Keratinocyte (primary cell): ENCODE measurements at regions not wholly inside any gene's neighbourhood (a gene's known extent, or its start where the extent isn't known, plus 50 kb on each side); places are given as distances from the start of the nearest gene placed in this dataset.

Experiments
- DNase-seq: peaks from one replicate; pipeline ENCODE4 v3.0.0-alpha.2; 2011; ENCODE audit warnings: low read depth, missing footprints, low spot score
- FAIRE-seq: peaks from 2 replicates; lab custom pipeline; 2011; peaks lifted over from hg19 to GRCh38; lab: Jason Lieb, UNC
- H2AFZ ChIP-seq: 2 replicates; pipeline ENCODE4 v1.6.0; 2012; ENCODE audit warnings: low read length, control low read depth, inconsistent platforms; ENCODE audit not compliant: control insufficient read depth
- H3K27ac ChIP-seq: 2 replicates; pipeline ENCODE4 v1.5.1; 2011; ENCODE audit warnings: low read length; ENCODE audit not compliant: control insufficient read depth, insufficient read depth
- H3K27me3 ChIP-seq: 3 replicates; pipeline ENCODE4 v1.6.0; 2011; ENCODE audit warnings: low read length; ENCODE audit not compliant: control insufficient read depth, insufficient read depth; ENCODE audit errors: extremely low read depth
- H3K36me3 ChIP-seq, 2 experiments: 2 replicates in 1 of 2; 3 replicates in 1 of 2; pipeline ENCODE4 v1.5.1; 2011; ENCODE audit warnings: low read length in 2 of 2, mild to moderate bottlenecking in 1 of 2; ENCODE audit not compliant: control insufficient read depth in 2 of 2, insufficient read depth in 2 of 2; ENCODE audit errors: extremely low read depth in 1 of 2
- H3K4me1 ChIP-seq: 3 replicates; pipeline ENCODE4 v1.5.1; 2011; ENCODE audit warnings: low read length; ENCODE audit not compliant: control insufficient read depth, insufficient read depth; ENCODE audit errors: extremely low read depth
- H3K4me2 ChIP-seq: 3 replicates; pipeline ENCODE4 v1.6.0; 2011; ENCODE audit warnings: low read depth, low read length; ENCODE audit not compliant: control insufficient read depth, insufficient read depth; ENCODE audit errors: extremely low read depth
- H3K4me3 ChIP-seq, 3 experiments: fragments of 200-600 bp in 1 of 3; sonication (generic) in 1 of 3; 2 replicates in 2 of 3; 3 replicates in 1 of 3; pipeline ENCODE4 v1.5.1; 2011 to 2016; ENCODE audit warnings: low read length in 3 of 3, mild to moderate bottlenecking in 3 of 3, control low read depth in 2 of 3, inconsistent platforms in 1 of 3, low read depth in 1 of 3, mixed read lengths in 1 of 3, mixed run types in 1 of 3, moderate library complexity in 1 of 3; ENCODE audit not compliant: control insufficient read depth in 2 of 3, insufficient read depth in 2 of 3; ENCODE audit errors: extremely low read depth in 1 of 3
- H3K79me2 ChIP-seq: 2 replicates; pipeline ENCODE4 v1.6.0; 2012; ENCODE audit warnings: low read length; ENCODE audit not compliant: control insufficient read depth, insufficient read depth
- H3K9ac ChIP-seq: 3 replicates; pipeline ENCODE4 v1.6.0; 2011; ENCODE audit warnings: low read length; ENCODE audit not compliant: control insufficient read depth, insufficient read depth; ENCODE audit errors: extremely low read depth
- H3K9me1 ChIP-seq: 3 replicates; pipeline ENCODE4 v1.6.0; 2011; ENCODE audit warnings: low read length; ENCODE audit not compliant: control insufficient read depth, insufficient read depth; ENCODE audit errors: extremely low read depth
- H3K9me3 ChIP-seq: 2 replicates; pipeline ENCODE4 v1.5.1; 2012; ENCODE audit warnings: low read depth, low read length; ENCODE audit not compliant: control insufficient read depth
- H4K20me1 ChIP-seq: 3 replicates; pipeline ENCODE4 v1.6.0; 2011; ENCODE audit warnings: low read length; ENCODE audit not compliant: control insufficient read depth, insufficient read depth; ENCODE audit errors: extremely low read depth
- EZH2 ChIP-seq: IDR thresholded peaks from one replicate; pipeline ENCODE4 v1.6.1; 2012; ENCODE audit warnings: inconsistent platforms, mild to moderate bottlenecking, low read length, moderate library complexity
- dilution Hi-C: fragments of 300-500 bp; cut with MboI; formaldehyde crosslinking; loops from one replicate; pipeline ENCODE4 v1.7.0; 2020; ENCODE audit warnings: low sequenced_read_pairs; ENCODE audit not compliant: extremely low pct_ligation_motif_present
- TF ChIP-seq, protein P1 (sequence below), 3 experiments: IDR thresholded peaks in 1 of 3; conservative IDR thresholded peaks in 1 of 3; optimal IDR thresholded peaks in 1 of 3; 2 replicates in 2 of 3; 3 replicates in 1 of 3; pipeline versions ENCODE3 to v1.5.1; 2011; ENCODE audit warnings: low read length in 3 of 3, mild to moderate bottlenecking in 3 of 3, moderate library complexity in 2 of 3, control low read depth in 1 of 3, inconsistent platforms in 1 of 3; ENCODE audit not compliant: insufficient read depth in 2 of 3; ENCODE audit errors: extremely low read depth in 1 of 3

DNA sequence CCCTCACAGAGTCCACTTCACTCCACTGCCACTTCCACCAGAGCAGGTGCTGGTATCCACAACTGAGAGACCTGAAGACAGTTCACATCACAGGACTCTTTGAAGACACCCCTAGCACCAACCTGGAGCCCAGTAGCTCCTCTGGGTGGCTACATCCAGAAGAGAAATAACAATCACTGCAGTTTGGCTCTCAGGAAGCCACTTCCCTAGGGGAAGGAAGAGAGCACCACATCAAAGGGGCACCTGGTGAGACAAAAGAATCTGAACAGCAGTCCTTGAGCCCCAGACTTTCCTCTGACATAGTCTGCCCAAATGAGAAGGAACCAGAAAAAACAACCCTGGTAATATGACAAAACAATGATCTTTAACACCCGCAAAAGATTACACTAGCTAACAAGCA is 113.2 kb downstream of the TENT5C start:
- H4K20me1 ChIP-seq = no peaks in the 10 kb centered on the region
- H3K9me3 ChIP-seq = no peaks in the 10 kb centered on the region
- no peaks in the 10 kb centered on the region for H3K4me1 ChIP-seq
- H3K79me2 ChIP-seq = no peaks in the 10 kb centered on the region
- dilution Hi-C loops = no loop called here
- DNase-seq (no peak), FAIRE-seq (no peak)
- no peaks in the 10 kb centered on the region for H3K36me3 ChIP-seq
- H3K9ac ChIP-seq = no peak overlapping the region
- no peaks in the 10 kb centered on the region for H3K9me1 ChIP-seq
- H2AFZ ChIP-seq = no peak overlapping the region
- H3K4me3 ChIP-seq = no peak overlapping the region
- H3K4me2 ChIP-seq = no peak overlapping the region
- no peak overlapping the region for H3K27ac ChIP-seq
- TF ChIP-seq EZH2 = no peak
- TF ChIP-seq, protein P1, sequence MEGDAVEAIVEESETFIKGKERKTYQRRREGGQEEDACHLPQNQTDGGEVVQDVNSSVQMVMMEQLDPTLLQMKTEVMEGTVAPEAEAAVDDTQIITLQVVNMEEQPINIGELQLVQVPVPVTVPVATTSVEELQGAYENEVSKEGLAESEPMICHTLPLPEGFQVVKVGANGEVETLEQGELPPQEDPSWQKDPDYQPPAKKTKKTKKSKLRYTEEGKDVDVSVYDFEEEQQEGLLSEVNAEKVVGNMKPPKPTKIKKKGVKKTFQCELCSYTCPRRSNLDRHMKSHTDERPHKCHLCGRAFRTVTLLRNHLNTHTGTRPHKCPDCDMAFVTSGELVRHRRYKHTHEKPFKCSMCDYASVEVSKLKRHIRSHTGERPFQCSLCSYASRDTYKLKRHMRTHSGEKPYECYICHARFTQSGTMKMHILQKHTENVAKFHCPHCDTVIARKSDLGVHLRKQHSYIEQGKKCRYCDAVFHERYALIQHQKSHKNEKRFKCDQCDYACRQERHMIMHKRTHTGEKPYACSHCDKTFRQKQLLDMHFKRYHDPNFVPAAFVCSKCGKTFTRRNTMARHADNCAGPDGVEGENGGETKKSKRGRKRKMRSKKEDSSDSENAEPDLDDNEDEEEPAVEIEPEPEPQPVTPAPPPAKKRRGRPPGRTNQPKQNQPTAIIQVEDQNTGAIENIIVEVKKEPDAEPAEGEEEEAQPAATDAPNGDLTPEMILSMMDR (optimal IDR thresholded peaks at IDR 0.05 in 1 of 3, IDR thresholded peaks at IDR 0.05 in 1 of 3, conservative IDR thresholded peaks at IDR 0.05 in 1 of 3; ENCODE audit: extremely low read depth in 1 of 3, insufficient read depth in 2 of 3, low read length in 3 of 3) = no peak
- no peaks in the 10 kb centered on the region for H3K27me3 ChIP-seq

DNA sequence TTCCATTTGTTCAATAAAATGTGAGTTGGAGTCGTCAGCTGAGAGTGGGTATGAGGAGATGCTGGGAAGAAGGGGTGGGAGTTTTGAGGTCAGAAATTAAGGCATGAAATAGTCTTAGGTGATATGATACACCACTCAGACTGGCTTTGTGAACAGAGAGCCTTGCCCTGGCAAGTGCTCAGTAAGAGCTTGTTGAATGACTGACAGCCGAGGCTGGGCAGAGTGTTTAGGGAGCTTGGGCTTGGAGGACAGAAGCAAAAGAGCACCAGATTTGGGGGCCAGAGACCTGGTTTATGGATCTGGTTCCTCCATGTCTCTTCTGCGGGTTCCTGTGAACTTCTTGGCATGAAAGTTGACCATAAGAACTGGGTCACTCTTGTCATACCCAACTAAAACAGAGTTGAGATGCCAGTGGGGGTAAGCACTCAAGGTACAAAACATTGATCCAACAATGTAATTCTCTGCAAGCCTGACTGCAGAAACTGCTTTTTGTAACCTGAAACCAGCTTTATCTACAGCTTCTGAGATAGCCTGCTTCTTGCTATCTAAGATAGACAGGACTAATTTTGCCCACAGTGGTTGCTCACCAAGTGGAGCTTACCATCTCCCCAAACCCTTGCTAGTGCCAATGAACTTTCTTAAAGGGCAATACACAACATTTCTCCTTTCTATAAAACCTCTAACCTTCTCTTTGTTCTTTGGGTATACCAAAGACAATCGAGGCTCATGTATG is 126.4 kb downstream of the TENT5C start:
- H3K4me1 ChIP-seq = peaks cover 2% of the 10 kb centered on the region
- TF ChIP-seq EZH2 = no peak
- TF ChIP-seq, protein P1 (optimal IDR thresholded peaks at IDR 0.05 in 1 of 3, IDR thresholded peaks at IDR 0.05 in 1 of 3, conservative IDR thresholded peaks at IDR 0.05 in 1 of 3; ENCODE audit: extremely low read depth in 1 of 3, insufficient read depth in 2 of 3, low read length in 3 of 3) = no peak
- no peaks in the 10 kb centered on the region for H3K27me3 ChIP-seq
- no peak for FAIRE-seq
- H2AFZ ChIP-seq = no peak overlapping the region
- dilution Hi-C loops = no loop called here
- no peaks in the 10 kb centered on the region for H3K9me1 ChIP-seq
- no peaks in the 10 kb centered on the region for H4K20me1 ChIP-seq
- no peaks in the 10 kb centered on the region for H3K79me2 ChIP-seq
- no peaks in the 10 kb centered on the region for H3K36me3 ChIP-seq
- H3K9me3 ChIP-seq = no peaks in the 10 kb centered on the region
- no peak overlapping the region for H3K4me3 ChIP-seq
- H3K27ac ChIP-seq = no peak overlapping the region
- DNase-seq = no peak
- no peak overlapping the region for H3K9ac ChIP-seq
- no peak overlapping the region for H3K4me2 ChIP-seq
